WERI-Rb-1 (cell line): ENCODE measurements at regions not wholly inside any gene's neighbourhood (a gene's known extent, or its start where the extent isn't known, plus 50 kb on each side); places are given as distances from the start of the nearest gene placed in this dataset.

Source experiments
- DNase-seq: peaks from one replicate; pipeline ENCODE4 v3.0.0-alpha.2; 2020
- H3K27ac ChIP-seq: fragments of 250-450 bp; sonication (Bioruptor Pico); 2 replicates; pipeline ENCODE4 v1.5.1; 2020; ENCODE audit warnings: mild to moderate bottlenecking, moderate library complexity
- H3K27me3 ChIP-seq: fragments of 250-450 bp; sonication (Bioruptor Pico); 2 replicates; pipeline ENCODE4 v1.5.1; 2021; ENCODE audit warnings: mild to moderate bottlenecking, low read depth, moderate library complexity; ENCODE audit not compliant: insufficient read depth, severe bottlenecking
- H3K36me3 ChIP-seq: fragments of 250-450 bp; sonication (Bioruptor Pico); 2 replicates; pipeline ENCODE4 v1.5.1; 2020; ENCODE audit warnings: mild to moderate bottlenecking, moderate library complexity
- H3K4me3 ChIP-seq: 2 replicates; pipeline ENCODE4 v1.5.1; 2011; ENCODE audit warnings: low read depth, mild to moderate bottlenecking, control low read depth, low read length
- H3K9me3 ChIP-seq: fragments of 250-450 bp; sonication (Bioruptor Pico); 2 replicates; pipeline ENCODE4 v1.5.1; 2021; ENCODE audit warnings: mild to moderate bottlenecking, moderate library complexity; ENCODE audit not compliant: severe bottlenecking
- TF ChIP-seq, protein P1 (sequence below): IDR thresholded peaks from 2 replicates; pipeline ENCODE4 v1.5.1; 2011; ENCODE audit warnings: low read depth, mild to moderate bottlenecking, control low read depth, inconsistent platforms, low read length

DNA sequence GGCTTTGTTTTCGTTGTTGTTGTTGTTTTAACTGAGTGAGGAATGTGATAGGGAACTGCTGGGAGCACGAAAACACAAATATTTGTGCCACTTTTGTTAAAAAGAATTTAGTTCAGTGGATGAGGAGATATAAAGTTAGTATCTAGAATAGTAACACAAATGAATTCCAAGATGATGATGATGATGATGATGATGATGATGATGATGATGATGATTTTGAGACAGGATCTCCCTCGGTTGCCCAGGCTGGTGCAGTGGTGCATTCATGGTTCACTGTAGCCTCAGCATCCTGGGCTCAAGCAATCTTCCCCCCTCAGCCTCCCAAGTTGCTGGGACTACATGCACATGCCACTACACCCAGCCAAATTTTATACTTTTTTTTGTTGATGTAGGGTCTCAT is 223.7 kb downstream of the DSEL start:
- TF ChIP-seq, protein P1, sequence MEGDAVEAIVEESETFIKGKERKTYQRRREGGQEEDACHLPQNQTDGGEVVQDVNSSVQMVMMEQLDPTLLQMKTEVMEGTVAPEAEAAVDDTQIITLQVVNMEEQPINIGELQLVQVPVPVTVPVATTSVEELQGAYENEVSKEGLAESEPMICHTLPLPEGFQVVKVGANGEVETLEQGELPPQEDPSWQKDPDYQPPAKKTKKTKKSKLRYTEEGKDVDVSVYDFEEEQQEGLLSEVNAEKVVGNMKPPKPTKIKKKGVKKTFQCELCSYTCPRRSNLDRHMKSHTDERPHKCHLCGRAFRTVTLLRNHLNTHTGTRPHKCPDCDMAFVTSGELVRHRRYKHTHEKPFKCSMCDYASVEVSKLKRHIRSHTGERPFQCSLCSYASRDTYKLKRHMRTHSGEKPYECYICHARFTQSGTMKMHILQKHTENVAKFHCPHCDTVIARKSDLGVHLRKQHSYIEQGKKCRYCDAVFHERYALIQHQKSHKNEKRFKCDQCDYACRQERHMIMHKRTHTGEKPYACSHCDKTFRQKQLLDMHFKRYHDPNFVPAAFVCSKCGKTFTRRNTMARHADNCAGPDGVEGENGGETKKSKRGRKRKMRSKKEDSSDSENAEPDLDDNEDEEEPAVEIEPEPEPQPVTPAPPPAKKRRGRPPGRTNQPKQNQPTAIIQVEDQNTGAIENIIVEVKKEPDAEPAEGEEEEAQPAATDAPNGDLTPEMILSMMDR = no peak
- no peak overlapping the region for H3K27ac ChIP-seq

GRCh38 chr18:67290421-67290820 is 226.1 kb downstream of the DSEL start:
- TF ChIP-seq, protein P1 = no peak
- no peaks in the 10 kb centered on the region for H3K27me3 ChIP-seq
- H3K27ac ChIP-seq = no peak overlapping the region
- H3K36me3 ChIP-seq = no peaks in the 10 kb centered on the region
- H3K9me3 ChIP-seq = no peaks in the 10 kb centered on the region
- H3K4me3 ChIP-seq = no peak overlapping the region
- DNase-seq = no peak

More for the DNA sequence above, 223.7 kb downstream of the DSEL start:
- no peaks in the 10 kb centered on the region for H3K36me3 ChIP-seq
- no peak for DNase-seq
- H3K4me3 ChIP-seq = no peak overlapping the region
- no peaks in the 10 kb centered on the region for H3K9me3 ChIP-seq
- H3K27me3 ChIP-seq = no peaks in the 10 kb centered on the region

GRCh38 chr18:67285583-67285982 is 230.9 kb downstream of the DSEL start:
- H3K27me3 ChIP-seq = no peaks in the 10 kb centered on the region
- no peak overlapping the region for H3K27ac ChIP-seq
- no peaks in the 10 kb centered on the region for H3K36me3 ChIP-seq
- H3K9me3 ChIP-seq = no peaks in the 10 kb centered on the region
- DNase-seq = no peak
- no peak overlapping the region for H3K4me3 ChIP-seq
- TF ChIP-seq, protein P1 = no peak

DNA sequence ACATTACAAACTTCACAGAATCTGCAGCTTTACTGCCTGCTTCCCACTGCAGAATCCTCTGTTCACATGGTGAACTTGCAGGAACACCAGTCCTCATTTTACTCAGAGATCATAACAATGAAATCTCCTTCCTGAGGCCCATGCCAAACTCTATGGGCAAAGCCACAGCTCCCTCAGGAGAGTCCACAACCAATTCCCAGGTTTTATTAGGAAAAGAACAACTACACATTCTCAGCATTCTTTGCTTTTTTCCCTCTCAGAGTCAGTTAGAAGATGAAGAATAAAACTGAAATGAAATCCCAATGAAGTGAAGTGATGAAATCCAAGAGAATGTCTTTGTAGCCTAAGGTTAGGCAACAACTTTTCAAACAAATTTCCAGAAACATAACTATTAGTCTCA is 233.7 kb downstream of the DSEL start:
- DNase-seq = no peak
- TF ChIP-seq, protein P1 = no peak
- Histone ChIP-seq H3K9me3 (no peaks in the 10 kb centered on the region), H3K27me3 (no peaks in the 10 kb centered on the region), H3K27ac (no peak overlapping the region), H3K36me3 (no peaks in the 10 kb centered on the region), H3K4me3 (no peak overlapping the region)

- TF ChIP-seq, protein P1 = no peak
- no peak for DNase-seq
Observed at GRCh38 chr18:67281746-67282145, 234.8 kb downstream of the DSEL start.

DNA sequence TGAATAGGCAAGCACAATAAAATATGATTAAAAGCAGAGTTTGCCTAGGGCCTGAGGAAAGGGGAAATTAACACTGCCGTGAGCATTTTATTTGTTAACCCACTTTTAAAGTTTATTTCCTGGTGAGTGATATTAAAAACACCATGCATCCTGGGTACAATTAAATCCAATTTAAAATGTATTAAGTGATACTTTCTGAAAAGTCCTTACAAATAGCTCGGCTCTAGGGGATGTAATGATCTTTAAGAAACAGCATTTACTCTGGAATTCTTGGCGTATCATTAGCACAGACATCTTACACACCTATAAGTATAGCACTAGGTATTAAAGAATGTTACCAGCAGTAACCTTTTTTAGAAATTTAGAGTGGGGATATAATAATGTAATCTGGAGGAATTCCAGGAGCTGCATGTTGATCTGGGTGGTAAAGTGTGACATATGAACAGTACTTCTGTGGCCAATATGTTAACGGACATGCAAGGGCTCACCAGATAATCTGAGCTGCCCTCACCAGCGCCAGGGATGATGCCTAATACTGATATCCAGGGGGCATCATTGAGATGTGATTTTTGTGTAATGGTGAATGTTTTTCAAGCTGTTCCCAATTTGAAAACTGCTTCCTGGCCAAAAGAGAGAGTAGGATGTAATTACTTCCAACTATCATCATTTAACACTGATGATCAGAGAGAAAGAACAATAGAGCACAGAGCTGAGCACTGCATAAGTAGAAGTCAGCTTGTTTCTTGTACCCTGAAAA is 235.9 kb downstream of the DSEL start:
- H3K4me3 ChIP-seq = no peak overlapping the region
- TF ChIP-seq, protein P1 = no peak

More at GRCh38 chr18:67281746-67282145, 234.8 kb downstream of the DSEL start:
- H3K27me3 ChIP-seq = no peaks in the 10 kb centered on the region
- H3K4me3 ChIP-seq = no peak overlapping the region
- H3K27ac ChIP-seq = no peak overlapping the region
- no peaks in the 10 kb centered on the region for H3K36me3 ChIP-seq
- no peaks in the 10 kb centered on the region for H3K9me3 ChIP-seq

More for the DNA sequence above, 235.9 kb downstream of the DSEL start:
- no peak overlapping the region for H3K27ac ChIP-seq
- no peaks in the 10 kb centered on the region for H3K9me3 ChIP-seq
- H3K36me3 ChIP-seq = no peaks in the 10 kb centered on the region
- no peak for DNase-seq
- no peaks in the 10 kb centered on the region for H3K27me3 ChIP-seq
